Esophagus muscularis mucosa (tissue), 4 donors: ENCODE measurements at regions not wholly inside any gene's neighbourhood (a gene's known extent, or its start where the extent isn't known, plus 50 kb on each side); places are given as distances from the start of the nearest gene placed in this dataset.

Experiments
- DNase-seq: peaks from one replicate; pipeline ENCODE4 v3.0.0-alpha.2; 2017; ENCODE audit errors: extremely low spot score
- H3K27ac ChIP-seq, 4 donors: fragments of 200-600 bp; sonication (generic); replicated peaks in 1 of 4; 1 replicate in 3 of 4; 2 replicates in 1 of 4; pipeline ENCODE4 v1.5.1; 2016 to 2019; ENCODE audit warnings: mild to moderate bottlenecking in 1 of 4
- H3K27me3 ChIP-seq, 4 donors: fragments of 200-600 bp; sonication (generic); one replicate each; pipeline versions ENCODE4 v1.5.1 to v1.6.0; 2016 to 2019
- H3K36me3 ChIP-seq, 4 donors: fragments of 200-600 bp; sonication (generic); one replicate each; pipeline ENCODE4 v1.5.1; 2016 to 2019
- H3K4me1 ChIP-seq, 4 donors: fragments of 200-600 bp; sonication (generic); one replicate each; pipeline ENCODE4 v1.5.1; 2016 to 2019
- H3K4me3 ChIP-seq, 4 donors: fragments of 200-600 bp; sonication (generic); 1 replicate in 2 of 4; 2 replicates in 2 of 4; pipeline ENCODE4 v1.5.1; 2016 to 2019; ENCODE audit warnings: mild to moderate bottlenecking in 4 of 4, moderate library complexity in 1 of 4
- H3K9me3 ChIP-seq, 4 donors: fragments of 200-600 bp; sonication (generic); 1 replicate in 3 of 4; 2 replicates in 1 of 4; pipeline ENCODE4 v1.5.1; 2016 to 2019
- CTCF ChIP-seq, 3 experiments: fragments of 200-600 bp in 2 of 3; fragments of 450-650 bp in 1 of 3; sonication (generic) in 2 of 3; IDR thresholded peaks; one replicate each; pipeline ENCODE4 v1.5.1; 2017 to 2019; ENCODE audit warnings: antibody characterized with exemption in 3 of 3, mild to moderate bottlenecking in 2 of 3, moderate library complexity in 1 of 3
- EP300 ChIP-seq: sonication (generic); formaldehyde crosslinking; IDR thresholded peaks from one replicate; pipeline ENCODE4 v1.6.1; 2017; ENCODE audit warnings: antibody characterized with exemption
- POLR2A ChIP-seq: fragments of 450-650 bp; IDR thresholded peaks from one replicate; pipeline ENCODE4 v1.6.1; 2017; ENCODE audit warnings: antibody characterized with exemption, moderate library complexity, mild to moderate bottlenecking, low read depth
- POLR2AphosphoS5 ChIP-seq, 2 donors: sonication (generic); formaldehyde crosslinking; IDR thresholded peaks; one replicate each; pipeline ENCODE4 v1.6.1; 2017; ENCODE audit warnings: antibody characterized with exemption in 2 of 2
- WGBS: methylation state at CpG from one replicate; pipeline ENCODE4 v1.1.5; 2018; 5-methylcytosine and 5-hydroxymethylcytosine counted together
- intact Hi-C: fragments of 100-400 bp; cut with DNase I; formaldehyde crosslinking; loops from one replicate; pipeline ENCODE4 v1.15.1; 2023

- TF ChIP-seq POLR2AphosphoS5 (IDR thresholded peaks at IDR 0.05) (no peak), EP300 (no peak), CTCF (IDR thresholded peaks at IDR 0.05) (no peak), POLR2A (no peak)
- WGBS, result 59% methylated on average over 4 of the region's 4 CpGs
- Histone ChIP-seq H3K27me3 (no peaks in the 10 kb centered on the region), H3K4me3 (no peak overlapping the region), H3K36me3 (no peaks in the 10 kb centered on the region), H3K9me3 (no peaks in the 10 kb centered on the region), H3K4me1 (no peaks in the 10 kb centered on the region), H3K27ac (no peak overlapping the region)
- intact Hi-C loops, result no loop called here
- no peak for DNase-seq
Measured at GRCh38 chr11:82462608-82463242, 270.9 kb downstream of the FAM181B start.

DNA sequence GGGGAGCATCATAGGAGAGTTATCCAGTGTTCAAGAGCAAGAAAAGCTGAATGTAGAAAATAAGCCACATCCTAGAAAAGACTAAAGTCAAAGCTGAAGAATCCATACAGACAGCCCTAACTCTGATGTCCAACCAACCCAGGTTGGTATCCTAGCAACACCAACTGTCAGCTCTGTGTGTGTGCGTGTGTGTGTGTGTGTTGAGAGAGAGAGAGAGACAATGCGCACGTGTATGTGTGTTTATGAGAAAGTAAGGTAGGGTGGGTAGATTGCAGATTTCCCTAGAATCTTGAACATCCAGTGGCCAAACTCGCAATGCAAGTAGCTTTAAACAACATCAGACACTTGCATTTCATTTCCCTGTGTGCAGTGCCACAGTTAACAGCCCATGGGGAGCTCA lies 274.9 kb downstream of the FAM181B start:
- WGBS, result 47% methylated on average over 4 of the region's 4 CpGs
- no peak for DNase-seq
- Histone ChIP-seq H3K9me3 (no peaks in the 10 kb centered on the region), H3K4me3 (no peak overlapping the region), H3K27ac (no peak overlapping the region), H3K4me1 (no peaks in the 10 kb centered on the region), H3K27me3 (no peaks in the 10 kb centered on the region), H3K36me3 (no peaks in the 10 kb centered on the region)
- intact Hi-C loops, result no loop called here
- TF ChIP-seq CTCF (IDR thresholded peaks at IDR 0.05) (no peak), POLR2A (no peak), POLR2AphosphoS5 (IDR thresholded peaks at IDR 0.05) (no peak), EP300 (no peak)

- intact Hi-C loops, result no loop called here
- Histone ChIP-seq H3K27ac (no peak overlapping the region), H3K27me3 (no peaks in the 10 kb centered on the region), H3K4me1 (no peaks in the 10 kb centered on the region), H3K9me3 (no peaks in the 10 kb centered on the region), H3K4me3 (no peak overlapping the region), H3K36me3 (no peaks in the 10 kb centered on the region)
- WGBS, result 83% methylated on average over 1 of the region's 1 CpG
- no peak for TF ChIP-seq POLR2AphosphoS5 (IDR thresholded peaks at IDR 0.05)
- no peak for TF ChIP-seq CTCF (IDR thresholded peaks at IDR 0.05)
- TF ChIP-seq EP300, result no peak
- no peak for TF ChIP-seq POLR2A
- no peak for DNase-seq
Measured at GRCh38 chr11:82458147-82458546, 275.5 kb downstream of the FAM181B start.

DNA sequence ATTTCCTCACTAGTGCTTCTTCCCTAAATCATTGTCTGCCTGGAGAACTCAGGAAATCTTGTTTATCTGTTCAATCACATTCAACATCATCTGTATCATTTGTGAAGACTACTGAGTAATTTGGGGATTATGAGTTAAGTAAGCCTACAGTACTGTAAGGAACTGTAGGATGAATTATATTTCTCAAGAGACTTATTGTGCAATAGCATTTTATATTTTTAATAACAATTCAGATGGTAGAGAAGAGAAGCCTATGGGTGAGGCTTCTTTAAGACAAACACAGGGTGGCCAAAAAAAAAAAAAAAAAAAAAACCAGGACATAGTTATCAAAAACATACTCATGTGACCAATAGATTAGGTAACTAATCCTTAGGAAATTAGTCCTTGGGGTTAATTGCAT lies 282.7 kb downstream of the FAM181B start:
- Histone ChIP-seq H3K9me3 (no peaks in the 10 kb centered on the region), H3K27ac (no peak overlapping the region), H3K36me3 (no peaks in the 10 kb centered on the region), H3K4me1 (no peaks in the 10 kb centered on the region), H3K4me3 (no peak overlapping the region), H3K27me3 (no peaks in the 10 kb centered on the region)
- no peak for TF ChIP-seq POLR2AphosphoS5 (IDR thresholded peaks at IDR 0.05)
- no peak for TF ChIP-seq POLR2A
- TF ChIP-seq EP300, result no peak
- TF ChIP-seq CTCF (IDR thresholded peaks at IDR 0.05), result no peak
- intact Hi-C loops, result no loop called here
- DNase-seq, result no peak

DNA sequence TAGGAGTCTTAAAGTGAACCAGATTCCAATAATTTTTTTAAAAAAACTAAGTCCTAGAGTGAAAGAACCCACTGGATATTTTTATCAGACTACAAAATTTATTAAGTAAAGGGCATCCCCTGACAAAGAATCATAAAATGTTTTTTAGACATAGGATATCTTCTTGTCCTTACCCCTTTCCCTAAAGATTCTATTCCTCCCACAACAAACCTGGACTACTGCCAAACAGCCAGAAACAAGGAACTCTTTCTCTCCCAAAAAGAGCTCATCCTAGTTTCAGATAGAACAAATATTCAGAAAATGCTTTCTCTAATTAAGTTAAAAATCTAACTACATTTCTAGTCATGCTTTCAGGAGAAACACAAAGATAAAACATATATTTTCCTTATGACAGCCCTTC lies 327.1 kb downstream of the FAM181B start:
- DNase-seq, result no peak
- TF ChIP-seq POLR2A, result no peak
- no peak for TF ChIP-seq POLR2AphosphoS5 (IDR thresholded peaks at IDR 0.05)
- TF ChIP-seq EP300, result no peak
- no peak for TF ChIP-seq CTCF (IDR thresholded peaks at IDR 0.05)
- no peaks in the 10 kb centered on the region for H3K27me3 ChIP-seq
- H3K4me3 ChIP-seq, result no peak overlapping the region
- H3K36me3 ChIP-seq, result no peaks in the 10 kb centered on the region
- no peaks in the 10 kb centered on the region for H3K4me1 ChIP-seq
- H3K9me3 ChIP-seq, result peaks cover 0 to 6% (median 0%) of the 10 kb centered on the region in 4 donors
- intact Hi-C loops, result no loop called here
- H3K27ac ChIP-seq, result no peak overlapping the region
